HG02884 (cell line): ENCODE measurements at regions not wholly inside any gene's neighbourhood (a gene's known extent, or its start where the extent isn't known, plus 50 kb on each side); places are given as distances from the start of the nearest gene placed in this dataset.
"Not testable (repeated sequence)": the region's sequence is repeated elsewhere in the genome, so short reads cannot be mapped to it uniquely, and the experiment has no call there.

Source experiments
- ATAC-seq: cut with Tn5 transposase; IDR thresholded peaks from one replicate; pipeline ENCODE4 v1.9.1; 2021; ENCODE audit warnings: mild to moderate bottlenecking, moderate library complexity; ENCODE audit not compliant: unreplicated experiment

DNA sequence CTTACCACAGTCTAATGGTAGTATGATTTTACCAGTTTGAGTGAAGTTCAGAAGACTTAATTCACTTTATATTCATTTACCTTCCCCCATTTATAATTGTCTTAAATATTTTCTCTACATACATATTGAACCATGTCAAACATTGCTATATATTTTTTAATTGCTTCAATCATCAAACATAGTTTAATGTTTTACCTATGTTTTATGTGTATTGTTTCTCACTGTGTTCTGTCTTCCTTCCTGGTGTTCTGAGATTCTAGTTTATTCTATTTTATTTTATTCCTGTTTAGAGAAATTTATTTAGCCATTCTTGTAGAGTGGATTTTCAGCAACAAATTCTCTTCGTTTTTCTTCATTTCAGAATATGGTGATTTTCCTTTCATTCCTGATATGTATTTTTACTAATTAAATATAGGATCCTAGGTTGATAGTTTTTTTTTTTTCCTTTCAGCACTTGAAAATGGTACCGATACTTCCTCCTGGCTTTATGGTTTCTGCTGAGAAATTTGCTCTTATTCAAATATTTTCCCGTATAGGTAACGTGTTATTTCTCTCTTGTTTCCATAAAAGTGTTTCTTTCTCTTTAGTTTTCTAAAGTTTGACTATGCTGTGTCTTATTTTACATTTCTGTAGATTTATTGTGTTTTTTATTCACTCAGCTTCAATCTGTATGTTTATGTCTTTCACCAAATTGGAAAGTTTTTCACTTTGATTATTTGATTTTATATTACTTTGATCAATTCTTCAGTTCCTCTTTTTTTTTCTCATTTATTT is 201.8 kb upstream of the AGR3 start:
- no peak for ATAC-seq

GRCh38 chr7:17084166-17084475 is 202.3 kb upstream of the AGR3 start:
- ATAC-seq = no peak

DNA sequence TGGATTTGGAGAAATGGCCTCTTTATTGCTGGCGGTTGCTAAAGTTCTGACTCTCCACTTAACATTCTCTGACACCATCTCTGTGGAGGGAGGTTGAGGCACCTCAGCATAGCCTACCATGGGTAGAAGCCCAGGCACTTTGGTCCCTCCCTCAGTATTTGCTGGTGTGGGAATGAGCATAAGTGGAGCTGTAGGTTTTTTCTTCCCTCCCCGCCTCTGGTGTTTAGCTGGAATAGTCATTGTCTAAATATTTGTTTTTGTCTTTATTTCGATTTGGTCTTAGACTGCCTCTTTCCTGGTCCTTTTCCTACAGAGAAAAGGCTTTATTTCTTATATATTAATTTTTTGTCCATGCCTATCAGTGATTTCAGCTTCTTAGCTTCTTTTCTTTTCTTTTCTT is 203.4 kb upstream of the AGR3 start:
- no peak for ATAC-seq

GRCh38 chr7:17086403-17086802 is 204.6 kb upstream of the AGR3 start:
- no peak for ATAC-seq

GRCh38 chr7:17090751-17091150 is 207.7 kb upstream of the AHR start:
- ATAC-seq = no peak

- ATAC-seq = no peak
Observed at GRCh38 chr7:17093461-17093860, 205.0 kb upstream of the AHR start.

- no peak for ATAC-seq
Observed at GRCh38 chr7:17094963-17095574, 203.4 kb upstream of the AHR start.

DNA sequence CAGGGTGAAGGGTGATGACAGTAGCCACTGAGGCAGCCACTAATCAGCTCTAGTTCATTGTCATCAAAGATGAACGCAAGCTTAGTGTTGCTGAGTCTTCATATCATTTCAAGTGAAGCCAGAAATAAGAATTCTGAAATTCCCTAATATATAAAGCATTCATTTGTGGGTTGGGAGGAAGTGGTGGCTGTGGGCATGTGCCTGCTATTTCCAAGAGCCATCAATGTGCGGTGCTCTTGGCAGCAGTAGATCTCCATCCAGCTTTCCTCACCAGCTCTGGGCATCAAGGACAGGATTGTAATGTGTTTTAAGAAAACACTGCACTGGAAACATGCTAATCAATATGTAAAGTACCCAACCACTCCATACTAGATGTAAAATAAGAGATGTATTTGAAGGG is 202.5 kb upstream of the AHR start:
- no peak for ATAC-seq

- ATAC-seq = peak; percentile 49
Observed at GRCh38 chr7:17097668-17098297, 200.7 kb upstream of the AHR start.

DNA sequence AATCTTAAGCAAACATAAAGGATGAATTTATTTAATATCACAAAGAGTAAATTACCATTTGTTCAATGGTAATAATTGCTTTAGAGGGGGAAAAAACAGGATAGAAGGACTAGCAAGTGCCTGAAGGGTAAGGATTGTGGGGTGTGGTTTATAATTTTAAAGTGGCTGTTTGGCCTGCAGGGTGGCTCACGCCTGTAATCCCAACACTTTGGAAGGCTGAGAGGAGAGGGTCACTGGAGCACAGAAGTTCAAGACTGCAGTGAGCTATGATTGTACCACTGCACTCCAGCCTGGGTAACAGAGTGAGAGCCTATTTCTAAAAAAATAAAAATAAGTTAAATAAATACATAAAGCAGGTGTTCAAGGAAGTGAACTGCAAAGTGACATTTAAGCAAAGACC is 199.9 kb upstream of the AHR start:
- ATAC-seq = no peak

DNA sequence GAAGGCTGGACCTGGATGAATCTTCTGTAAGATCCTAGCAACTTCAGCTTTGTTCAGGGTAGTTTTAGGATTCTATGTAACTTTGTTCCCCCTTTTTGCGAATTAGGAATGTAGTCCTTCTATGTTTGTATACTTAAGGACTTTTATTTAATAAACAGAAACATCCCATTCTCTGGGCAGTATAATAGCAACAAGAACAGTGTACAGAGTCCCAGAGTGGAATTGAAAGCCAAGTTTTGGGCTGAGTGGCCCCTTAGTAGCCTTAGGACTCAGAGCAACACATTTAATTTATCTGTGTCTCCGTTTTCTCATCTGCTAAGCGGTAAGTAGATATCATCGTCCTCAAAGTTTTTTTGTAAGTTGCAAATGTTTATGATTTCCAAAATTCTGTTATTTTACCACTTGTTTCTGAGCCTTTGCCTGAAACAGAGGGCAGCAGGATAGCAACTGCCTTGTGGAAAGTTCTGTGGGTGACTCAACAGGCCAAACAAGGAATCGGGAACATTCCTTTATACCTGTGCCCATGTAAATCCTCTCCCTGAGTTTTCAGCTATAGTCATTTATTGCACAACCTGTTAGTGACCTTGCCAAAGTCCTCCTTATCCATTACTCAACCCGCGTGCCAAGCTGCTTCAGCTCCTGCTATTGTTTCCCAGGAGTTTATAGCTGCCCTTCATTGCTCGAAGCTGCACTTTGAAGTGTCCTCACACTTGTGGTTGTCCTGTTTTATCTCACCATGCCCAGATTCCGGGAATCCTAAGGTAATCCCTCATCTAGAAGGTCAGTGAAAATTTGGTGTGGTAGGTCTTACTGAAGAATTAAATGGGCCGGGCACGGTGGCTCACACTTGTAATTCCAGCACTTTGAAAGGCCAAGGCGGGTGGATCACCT is 199.1 kb upstream of the AHR start:
- no peak for ATAC-seq

DNA sequence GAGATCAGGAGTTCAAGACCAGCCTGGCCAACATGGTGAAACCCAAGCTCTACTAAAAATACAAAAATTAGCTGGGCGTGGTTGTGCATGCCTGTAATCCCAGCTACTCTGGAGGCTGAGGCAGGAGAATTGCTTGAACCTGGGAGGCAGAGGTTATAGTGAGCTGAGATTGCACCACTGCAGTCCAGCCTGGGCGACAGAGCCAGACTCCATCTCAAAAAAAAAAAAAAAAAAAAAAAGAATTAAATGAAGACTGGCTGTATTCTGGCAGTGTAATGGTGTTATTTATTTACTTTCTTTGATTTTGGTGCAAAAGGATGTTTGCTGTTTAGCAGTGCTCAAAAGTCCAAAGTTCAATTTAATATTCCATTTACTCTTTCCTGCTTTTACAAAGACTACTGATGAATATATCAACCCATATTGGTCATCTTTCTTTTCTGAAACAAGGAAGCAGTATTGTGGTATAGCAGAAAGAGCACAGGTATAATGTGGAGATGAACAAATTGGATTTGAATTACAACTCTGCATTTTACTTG is 198.4 kb upstream of the AHR start:
- not testable (repeated sequence) for ATAC-seq

DNA sequence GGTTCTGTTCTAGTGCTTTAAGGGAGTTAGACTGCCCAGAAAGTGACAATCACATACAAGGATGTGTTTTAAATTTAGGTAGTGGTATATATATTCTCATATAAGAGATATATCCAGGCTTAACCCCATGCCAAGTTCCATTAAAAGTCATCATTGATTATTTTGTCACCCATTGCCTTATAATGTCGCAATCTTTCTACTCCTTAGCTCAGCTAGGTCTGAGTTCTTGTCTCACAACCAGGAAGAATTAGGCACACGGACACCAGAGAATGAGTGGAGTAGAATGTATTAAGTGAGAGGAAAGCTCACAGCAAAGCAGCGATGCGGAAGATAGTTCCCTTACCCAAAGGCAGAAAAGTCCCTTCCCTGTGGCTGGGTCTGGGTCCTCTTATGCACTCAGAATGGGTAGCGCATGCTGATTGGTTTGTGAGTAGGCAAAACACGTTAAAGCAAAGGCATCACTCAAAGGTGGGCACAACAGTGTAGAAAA is 197.2 kb upstream of the AHR start:
- ATAC-seq = no peak

GRCh38 chr7:17103170-17103569 is 195.3 kb upstream of the AHR start:
- ATAC-seq = no peak

GRCh38 chr7:17103984-17104383 is 194.5 kb upstream of the AHR start:
- no peak for ATAC-seq

DNA sequence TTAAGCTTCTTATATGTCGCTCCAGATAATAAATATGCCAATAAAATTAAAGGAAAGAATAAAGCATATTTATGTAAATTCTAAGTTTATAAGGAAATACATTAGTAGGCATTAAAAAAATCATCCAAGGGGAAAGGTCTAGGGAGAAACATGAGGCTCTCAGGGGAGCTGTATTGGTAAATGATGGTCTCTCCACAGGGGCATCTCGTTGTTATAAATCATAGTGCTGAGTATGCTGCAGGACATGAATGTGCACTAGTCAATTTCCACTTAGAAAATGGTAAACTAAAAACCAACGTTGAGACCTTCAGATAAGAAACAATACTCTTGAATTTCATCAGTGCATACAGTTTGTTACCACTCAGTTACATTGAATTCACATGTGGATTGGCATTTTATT is 194.0 kb upstream of the AHR start:
- no peak for ATAC-seq

- no peak for ATAC-seq
Observed at GRCh38 chr7:17105701-17106100, 192.8 kb upstream of the AHR start.

DNA sequence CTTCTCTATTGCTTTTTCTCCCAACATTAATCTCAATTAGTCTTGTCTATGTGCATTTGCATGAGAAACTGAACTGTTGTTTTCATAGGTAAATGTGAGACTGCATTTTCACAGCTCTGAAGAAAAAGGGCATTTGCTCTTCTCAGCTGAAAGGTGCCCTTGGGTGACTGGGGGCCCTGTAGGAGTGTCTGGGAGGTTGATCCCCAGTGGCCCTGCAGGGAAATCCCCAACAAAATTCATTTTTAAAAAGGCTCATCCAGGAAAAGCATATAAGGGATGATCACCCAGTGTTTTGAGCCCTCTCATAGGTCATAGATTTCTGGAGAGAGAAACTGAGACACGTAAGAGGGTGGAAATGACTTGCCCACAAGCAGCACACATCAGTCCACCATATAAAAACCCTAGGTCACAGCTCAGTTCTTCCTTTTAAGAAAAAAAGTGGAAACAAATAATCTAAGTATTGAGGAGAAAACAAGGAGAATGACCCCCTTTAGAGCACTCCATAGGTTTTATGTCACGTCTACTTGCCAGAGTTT is 190.3 kb upstream of the AHR start:
- no peak for ATAC-seq

- no peak for ATAC-seq
Observed at GRCh38 chr7:17109020-17109419, 189.4 kb upstream of the AHR start.

DNA sequence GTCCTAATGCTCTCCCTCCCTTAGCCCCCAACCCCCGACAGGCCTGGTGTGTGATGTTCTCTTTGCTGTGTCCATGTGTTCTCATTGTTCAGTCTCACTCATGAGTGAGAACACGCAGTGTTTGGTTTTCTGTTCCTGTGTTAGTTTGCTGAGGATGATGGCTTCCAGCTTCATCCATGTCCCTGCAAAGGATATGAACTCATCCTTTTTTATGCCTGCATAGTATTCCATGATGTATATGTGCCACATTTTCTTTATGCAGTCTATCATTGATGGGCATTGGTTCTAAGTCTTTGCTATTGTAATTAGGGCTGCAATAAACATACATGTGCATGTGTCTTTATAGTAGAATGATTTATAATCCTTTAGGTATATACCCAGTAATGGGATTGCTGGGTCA is 184.7 kb upstream of the AHR start:
- not testable (repeated sequence) for ATAC-seq

- no peak for ATAC-seq
Observed at GRCh38 chr7:17118412-17118811, 180.0 kb upstream of the AHR start.
